RWPE2 (cell line): ENCODE measurements at regions not wholly inside any gene's neighbourhood (a gene's known extent, or its start where the extent isn't known, plus 50 kb on each side); places are given as distances from the start of the nearest gene placed in this dataset.

Experiments used
- ATAC-seq: fragments of 200-7000 bp; cut with Tn5 transposase; 3 replicates; pipeline ENCODE4 v1.9.1; 2021; ENCODE audit warnings: low read depth
- DNase-seq: peaks from one replicate; pipeline ENCODE4 v3.0.0-alpha.2; 2020; ENCODE audit warnings: low spot score
- H3K27ac ChIP-seq: fragments of 450-650 bp; 2 replicates; pipeline ENCODE4 v1.5.1; 2017; ENCODE audit warnings: mild to moderate bottlenecking; ENCODE audit not compliant: poor library complexity, severe bottlenecking
- H3K27me3 ChIP-seq: fragments of 250-450 bp; sonication (Bioruptor Pico); 2 replicates; pipeline ENCODE4 v1.5.1; 2021; ENCODE audit warnings: mild to moderate bottlenecking, moderate library complexity; ENCODE audit not compliant: insufficient read depth, poor library complexity, severe bottlenecking
- H3K36me3 ChIP-seq: fragments of 250-450 bp; sonication (Bioruptor Pico); 2 replicates; pipeline ENCODE4 v1.5.1; 2020; ENCODE audit warnings: low read depth, mild to moderate bottlenecking, moderate library complexity
- H3K4me1 ChIP-seq: fragments of 250-450 bp; sonication (Bioruptor Pico); 2 replicates; pipeline ENCODE4 v1.5.1; 2021; ENCODE audit warnings: mild to moderate bottlenecking, moderate library complexity; ENCODE audit not compliant: insufficient read depth, poor library complexity, severe bottlenecking
- H3K4me3 ChIP-seq: fragments of 250-450 bp; sonication (Bioruptor Pico); 2 replicates; pipeline ENCODE4 v1.5.1; 2021; ENCODE audit warnings: mild to moderate bottlenecking, moderate library complexity; ENCODE audit not compliant: severe bottlenecking
- H3K9me3 ChIP-seq: fragments of 250-450 bp; sonication (Bioruptor Pico); 2 replicates; pipeline ENCODE4 v1.5.1; 2021; ENCODE audit warnings: mild to moderate bottlenecking, moderate library complexity; ENCODE audit not compliant: severe bottlenecking
- CTCF ChIP-seq: fragments of 450-650 bp; IDR thresholded peaks from one replicate; pipeline ENCODE4 v1.5.1; 2017; ENCODE audit warnings: mild to moderate bottlenecking, moderate library complexity; ENCODE audit not compliant: poor library complexity, severe bottlenecking

GRCh38 chr12:107284692-107285091 is 191.3 kb upstream of the CRY1 start:
- no peak for ATAC-seq

GRCh38 chr12:107287436-107288413 is 194.4 kb upstream of the CRY1 start:
- TF ChIP-seq CTCF = no peak
- H3K36me3 ChIP-seq = no peaks in the 10 kb centered on the region
- H3K4me1 ChIP-seq = peaks cover 9% of the 10 kb centered on the region
- no peaks in the 10 kb centered on the region for H3K27me3 ChIP-seq
- no peak overlapping the region for H3K27ac ChIP-seq
- ATAC-seq (peak; percentile 76), DNase-seq (no peak)
- no peak overlapping the region for H3K4me3 ChIP-seq
- no peaks in the 10 kb centered on the region for H3K9me3 ChIP-seq

More at GRCh38 chr12:107284692-107285091, 191.3 kb upstream of the CRY1 start:
- Histone ChIP-seq H3K9me3 (no peaks in the 10 kb centered on the region), H3K27me3 (no peaks in the 10 kb centered on the region), H3K27ac (no peak overlapping the region), H3K4me3 (no peak overlapping the region), H3K36me3 (no peaks in the 10 kb centered on the region), H3K4me1 (peaks cover 9% of the 10 kb centered on the region)
- no peak for DNase-seq
- TF ChIP-seq CTCF = no peak

GRCh38 chr12:107288414-107289127 is 195.2 kb upstream of the CRY1 start:
- H3K27me3 ChIP-seq = no peaks in the 10 kb centered on the region
- H3K36me3 ChIP-seq = no peaks in the 10 kb centered on the region
- no peaks in the 10 kb centered on the region for H3K9me3 ChIP-seq
- no peak for ATAC-seq
- H3K4me3 ChIP-seq = no peak overlapping the region
- TF ChIP-seq CTCF = no peak
- DNase-seq = no peak
- H3K4me1 ChIP-seq = peaks cover 9% of the 10 kb centered on the region
- H3K27ac ChIP-seq = no peak overlapping the region

GRCh38 chr12:107291018-107291417 is 197.7 kb upstream of the CRY1 start:
- Histone ChIP-seq H3K36me3 (no peaks in the 10 kb centered on the region), H3K4me1 (peaks cover 21% of the 10 kb centered on the region), H3K27me3 (no peaks in the 10 kb centered on the region), H3K4me3 (no peak overlapping the region), H3K9me3 (no peaks in the 10 kb centered on the region), H3K27ac (no peak overlapping the region)
- DNase-seq (no peak), ATAC-seq (no peak)
- TF ChIP-seq CTCF = no peak
